Calu3 (cell line): ENCODE measurements at regions not wholly inside any gene's neighbourhood (a gene's known extent, or its start where the extent isn't known, plus 50 kb on each side); places are given as distances from the start of the nearest gene placed in this dataset.

Source experiments
- BruUV-seq: library from RNA; stranded (reverse); fragments of 400-500 nt; replicated peaks from 2 replicates; lab custom pipeline; 2021; lab: Mats Ljungman, UMichigan
- CTCF ChIA-PET: fragments of 300-600 bp; sonication (Branson Sonifier 250); formaldehyde crosslinking; loops from one replicate; lab custom pipeline; 2022; ENCODE audit warnings: antibody characterized with exemption; lab: Charles Lee
- DNase-seq: peaks from one replicate; pipeline ENCODE4 v3.0.0; 2022
- H3K27ac Mint-ChIP-seq: one replicate; pipeline ENCODE4 v1.8.0; 2022; ENCODE audit warnings: mixed read lengths; ENCODE audit not compliant: unreplicated experiment
- H3K27me3 Mint-ChIP-seq: one replicate; pipeline ENCODE4 v1.8.0; 2022; ENCODE audit warnings: mixed read lengths; ENCODE audit not compliant: unreplicated experiment
- H3K36me3 Mint-ChIP-seq: one replicate; pipeline ENCODE4 v1.8.0; 2022; ENCODE audit warnings: mild to moderate bottlenecking, moderate library complexity, mixed read lengths; ENCODE audit not compliant: insufficient read depth, unreplicated experiment
- H3K4me1 Mint-ChIP-seq: one replicate; pipeline ENCODE4 v1.8.0; 2022; ENCODE audit warnings: mild to moderate bottlenecking, low read depth, mixed read lengths; ENCODE audit not compliant: unreplicated experiment
- H3K4me3 Mint-ChIP-seq: one replicate; pipeline ENCODE4 v1.8.0; 2022; ENCODE audit warnings: mild to moderate bottlenecking, low read depth, moderate library complexity, mixed read lengths; ENCODE audit not compliant: unreplicated experiment
- H3K9me3 Mint-ChIP-seq: one replicate; pipeline ENCODE4 v1.8.0; 2022; ENCODE audit warnings: low read depth, mixed read lengths; ENCODE audit not compliant: unreplicated experiment
- CTCF ChIP-seq: fragments of 200-600 bp; IDR thresholded peaks from one replicate; pipeline ENCODE4 v1.8.0; 2022; ENCODE audit warnings: antibody characterized with exemption; ENCODE audit not compliant: unreplicated experiment
- intact Hi-C: fragments of 100-400 bp; cut with micrococcal nuclease; formaldehyde crosslinking; loops from one replicate; pipeline ENCODE4 v1.10.0; 2022; ENCODE audit not compliant: unreplicated experiment

- Mint-ChIP-seq H3K9me3 (no peaks in the 10 kb centered on the region), H3K4me3 (peak overlapping the region; percentile 29), H3K27me3 (no peaks in the 10 kb centered on the region), H3K4me1 (peaks cover 62% of the 10 kb centered on the region), H3K27ac (peak overlapping the region; percentile 20), H3K36me3 (peaks cover 14% of the 10 kb centered on the region)
- CTCF ChIA-PET, result interaction anchor here (0.7 to 1.3 kb wide), 3 partner anchors 118 to 669 kb away, joined by 3 to 5 read pairs (median 3); no protein-coding TSS in a partner anchor
- BruUV-seq, result no TSS peak
- intact Hi-C loops, result loop anchor here (1.0 to 5.0 kb wide), 4 partner anchors 56 to 122 kb away; no protein-coding TSS in a partner anchor
- DNase-seq, result no peak
- no peak for TF ChIP-seq CTCF
Measured at GRCh38 chr10:29858702-29859267, 200.6 kb downstream of the JCAD start.

GRCh38 chr10:29857843-29858701 lies 201.3 kb downstream of the JCAD start:
- Mint-ChIP-seq H3K4me1 (peaks cover 56% of the 10 kb centered on the region), H3K4me3 (peak overlapping the region; percentile 29), H3K36me3 (peaks cover 8% of the 10 kb centered on the region), H3K27me3 (no peaks in the 10 kb centered on the region), H3K9me3 (no peaks in the 10 kb centered on the region), H3K27ac (peak overlapping the region; percentile 20)
- CTCF ChIA-PET, result interaction anchor here (0.7 to 1.3 kb wide), 4 partner anchors 117 to 412 kb away, joined by 3 to 4 read pairs (median 3); no protein-coding TSS in a partner anchor
- BruUV-seq, result no TSS peak
- peak; percentile 81 for DNase-seq
- intact Hi-C loops, result loop anchor here (1.0 to 5.0 kb wide), 4 partner anchors 56 to 122 kb away; no protein-coding TSS in a partner anchor
- TF ChIP-seq CTCF, result peak; percentile 86

GRCh38 chr10:29856295-29856694 lies 203.1 kb downstream of the JCAD start:
- H3K36me3 Mint-ChIP-seq, result no peaks in the 10 kb centered on the region
- no peak for DNase-seq
- H3K27me3 Mint-ChIP-seq, result no peaks in the 10 kb centered on the region
- TF ChIP-seq CTCF, result no peak
- intact Hi-C loops, result loop anchor here (5.0 kb wide), 3 partner anchors 54 to 99 kb away; no protein-coding TSS in a partner anchor
- no peaks in the 10 kb centered on the region for H3K9me3 Mint-ChIP-seq
- no peak overlapping the region for H3K4me3 Mint-ChIP-seq
- BruUV-seq, result no TSS peak
- peaks cover 38% of the 10 kb centered on the region for H3K4me1 Mint-ChIP-seq
- CTCF ChIA-PET, result no interaction called here
- no peak overlapping the region for H3K27ac Mint-ChIP-seq

GRCh38 chr10:29853913-29854312 lies 205.5 kb downstream of the JCAD start:
- TF ChIP-seq CTCF, result no peak
- Mint-ChIP-seq H3K4me1 (peaks cover 39% of the 10 kb centered on the region), H3K36me3 (peaks cover 4% of the 10 kb centered on the region), H3K9me3 (no peaks in the 10 kb centered on the region), H3K27me3 (no peaks in the 10 kb centered on the region), H3K27ac (no peak overlapping the region), H3K4me3 (no peak overlapping the region)
- intact Hi-C loops, result no loop called here
- no peak for DNase-seq
- no TSS peak for BruUV-seq
- CTCF ChIA-PET, result no interaction called here
